Liver (tissue), 8 donors: ENCODE measurements at regions not wholly inside any gene's neighbourhood (a gene's known extent, or its start where the extent isn't known, plus 50 kb on each side); places are given as distances from the start of the nearest gene placed in this dataset.

Source experiments
- DNase-seq: peaks from one replicate; pipeline ENCODE4 v3.0.0-alpha.2; 2017; ENCODE audit warnings: low spot score
- H3K27ac ChIP-seq, 2 donors: one replicate each; pipeline ENCODE4 v1.7.0; 2013; ENCODE audit warnings: inconsistent platforms in 2 of 2, low read length in 2 of 2, control low read depth in 1 of 2, low read depth in 1 of 2, mild to moderate bottlenecking in 1 of 2
- H3K27me3 ChIP-seq, 4 donors: one replicate each; pipeline versions ENCODE4 v1.6.1 to v1.7.0; 2013; ENCODE audit warnings: low read length in 3 of 4, inconsistent platforms in 1 of 4, mild to moderate bottlenecking in 1 of 4, moderate library complexity in 1 of 4; ENCODE audit not compliant: control insufficient read depth in 4 of 4, insufficient read depth in 4 of 4
- H3K36me3 ChIP-seq, 4 donors: one replicate each; pipeline versions ENCODE4 v1.6.1 to v1.7.0; 2013; ENCODE audit warnings: low read length in 3 of 4, mild to moderate bottlenecking in 3 of 4, low read depth in 1 of 4, moderate library complexity in 1 of 4; ENCODE audit not compliant: control insufficient read depth in 4 of 4, insufficient read depth in 3 of 4
- H3K4me1 ChIP-seq, 4 donors: one replicate each; pipeline versions ENCODE4 v1.6.1 to v1.7.0; 2013; ENCODE audit warnings: low read length in 3 of 4, mild to moderate bottlenecking in 3 of 4, moderate library complexity in 1 of 4; ENCODE audit not compliant: control insufficient read depth in 4 of 4, insufficient read depth in 4 of 4
- H3K4me3 ChIP-seq, 3 donors: one replicate each; pipeline versions ENCODE4 v1.6.1 to v1.7.0; 2013; ENCODE audit warnings: low read length in 3 of 3, control low read depth in 1 of 3, low read depth in 1 of 3, mild to moderate bottlenecking in 1 of 3
- H3K9ac ChIP-seq, 2 donors: one replicate each; pipeline ENCODE4 v1.7.0; 2013; ENCODE audit warnings: low read length in 2 of 2, mild to moderate bottlenecking in 2 of 2, moderate library complexity in 2 of 2, control low read depth in 1 of 2, low read depth in 1 of 2
- H3K9me3 ChIP-seq, 4 donors: one replicate each; pipeline versions ENCODE4 v1.6.1 to v1.7.0; 2013; ENCODE audit warnings: low read length in 3 of 4; ENCODE audit not compliant: control insufficient read depth in 4 of 4
- EGR1 ChIP-seq, 2 donors: IDR thresholded peaks; 2 replicates each; pipeline ENCODE4 v1.6.1; 2016 to 2018; ENCODE audit warnings: antibody characterized with exemption in 2 of 2, low read depth in 2 of 2
- FOXA1 ChIP-seq: IDR thresholded peaks from 2 replicates; pipeline ENCODE4 v1.6.1; 2016; ENCODE audit warnings: antibody characterized with exemption
- FOXA2 ChIP-seq: IDR thresholded peaks from 2 replicates; pipeline ENCODE4 v1.6.1; 2016; ENCODE audit warnings: antibody characterized with exemption
- GABPA ChIP-seq, 2 donors: IDR thresholded peaks in 1 of 2; conservative IDR thresholded peaks in 1 of 2; 2 replicates each; pipeline ENCODE4 v1.6.1; 2016; ENCODE audit warnings: antibody characterized with exemption in 2 of 2, mild to moderate bottlenecking in 1 of 2, moderate library complexity in 1 of 2
- HNF4A ChIP-seq, 2 donors: conservative IDR thresholded peaks; 2 replicates each; pipeline ENCODE4 v1.6.1; 2016; ENCODE audit warnings: antibody characterized with exemption in 2 of 2, mild to moderate bottlenecking in 2 of 2
- HNF4G ChIP-seq: IDR thresholded peaks from 2 replicates; pipeline ENCODE4 v1.6.1; 2016; ENCODE audit warnings: antibody characterized with exemption
- JUND ChIP-seq, 2 donors: IDR thresholded peaks; 2 replicates each; pipeline ENCODE4 v1.6.1; 2016; ENCODE audit warnings: antibody characterized with exemption in 2 of 2
- NR2F2 ChIP-seq: IDR thresholded peaks from 2 replicates; pipeline ENCODE4 v1.6.1; 2016; ENCODE audit warnings: antibody characterized with exemption
- RAD21 ChIP-seq, 2 donors: IDR thresholded peaks; 2 replicates each; pipeline ENCODE4 v1.6.1; 2016; ENCODE audit warnings: antibody characterized with exemption in 2 of 2, mild to moderate bottlenecking in 2 of 2
- RXRA ChIP-seq, 2 donors: IDR thresholded peaks; 2 replicates each; pipeline ENCODE4 v1.6.1; 2017 to 2018; ENCODE audit warnings: antibody characterized with exemption in 2 of 2, mild to moderate bottlenecking in 1 of 2
- SP1 ChIP-seq: IDR thresholded peaks from 2 replicates; pipeline ENCODE4 v1.6.1; 2018; ENCODE audit warnings: antibody characterized with exemption, mild to moderate bottlenecking
- TAF1 ChIP-seq: conservative IDR thresholded peaks from 2 replicates; pipeline ENCODE4 v1.6.1; 2016; ENCODE audit warnings: antibody characterized with exemption, mild to moderate bottlenecking
- YY1 ChIP-seq: IDR thresholded peaks from 2 replicates; pipeline ENCODE4 v1.6.1; 2016; ENCODE audit warnings: antibody characterized with exemption, mild to moderate bottlenecking
- WGBS: extraction: QIAGEN DNeasy Blood & Tissue Kit; methylation state at CpG from one replicate; pipeline ENCODE4 v1.1.7; 2013; 5-methylcytosine and 5-hydroxymethylcytosine counted together
- TF ChIP-seq, protein P1 (sequence below): fragments of 150-350 bp; IDR thresholded peaks from 2 replicates; pipeline ENCODE4 v1.5.1; 2017; ENCODE audit warnings: improper control_type of control experiment, low read depth, low read length; ENCODE audit not compliant: missing input control
- TF ChIP-seq, protein P2 (sequence below): IDR thresholded peaks from 2 replicates; pipeline ENCODE4 v1.6.1; 2016; ENCODE audit warnings: antibody characterized with exemption
- TF ChIP-seq, protein P3 (sequence below): IDR thresholded peaks from 2 replicates; pipeline ENCODE4 v1.6.1; 2016; ENCODE audit warnings: antibody characterized with exemption, mild to moderate bottlenecking
- TF ChIP-seq, protein P4 (sequence below): IDR thresholded peaks from 2 replicates; pipeline ENCODE4 v1.6.1; 2016; ENCODE audit warnings: antibody characterized with exemption
- TF ChIP-seq, protein P5 (sequence below): IDR thresholded peaks from 2 replicates; pipeline ENCODE4 v1.6.1; 2016; ENCODE audit warnings: antibody characterized with exemption
- donor health status: healthy.
- donor health status: healthy.
- donor health status: healthy.
- donor health status: healthy.
- donor health status: healthy.

DNA sequence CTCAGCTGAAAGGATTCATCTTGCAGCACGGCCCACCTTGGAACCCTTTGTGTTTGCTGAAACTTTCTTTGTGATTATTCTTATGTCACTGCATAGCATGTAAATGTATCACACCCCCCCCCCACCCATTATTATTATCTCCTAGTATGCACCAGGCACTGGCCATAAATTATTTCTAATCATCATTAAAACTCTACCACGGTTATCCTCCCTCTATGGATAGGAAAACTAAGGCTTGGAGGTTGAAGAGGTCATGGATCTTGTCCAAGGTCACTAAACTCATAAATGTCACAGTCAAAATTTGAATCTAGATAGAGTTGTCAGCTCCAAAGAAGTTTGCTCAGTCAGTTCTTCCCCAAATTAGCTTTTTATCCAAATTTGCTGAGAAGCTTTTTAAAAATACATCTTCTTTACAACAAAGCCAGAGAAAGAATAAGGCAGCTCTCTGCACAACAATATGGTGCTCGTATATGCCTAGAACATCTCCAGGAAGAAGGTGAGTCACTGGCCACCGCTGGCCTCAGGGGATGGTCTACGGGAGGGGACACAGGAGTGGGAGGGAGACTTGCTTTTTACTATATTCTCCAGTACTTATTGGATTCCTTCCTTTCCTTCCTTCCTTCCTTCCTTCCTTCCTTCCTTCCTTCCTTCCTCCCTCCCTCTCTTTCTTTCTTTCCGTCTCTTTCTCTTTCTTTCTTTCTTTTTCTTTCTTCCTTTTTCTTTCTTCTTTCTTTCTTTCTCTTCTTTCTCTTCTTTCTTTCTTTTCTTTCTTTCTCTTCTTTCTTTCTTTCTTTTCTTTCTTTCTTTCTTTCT is 134.5 kb downstream of the VEGFA start:
- Histone ChIP-seq H3K4me1 (peaks cover 14 to 47% (median 31%) of the 10 kb centered on the region in 4 donors), H3K9ac (no peak overlapping the region), H3K4me3 (no peak overlapping the region), H3K27ac (no peak overlapping the region), H3K27me3 (no peaks in the 10 kb centered on the region), H3K36me3 (no peaks in the 10 kb centered on the region), H3K9me3 (no peaks in the 10 kb centered on the region)
- DNase-seq = no peak
- WGBS = 84% methylated on average over 6 of the region's 6 CpGs
- TF ChIP-seq FOXA2 (no peak), HNF4G (no peak), SP1 (no peak), RXRA (IDR thresholded peaks at IDR 0.05) (no peak), HNF4A (conservative IDR thresholded peaks at IDR 0.05) (no peak), FOXA1 (no peak), JUND (IDR thresholded peaks at IDR 0.05) (no peak)
- TF ChIP-seq, protein P1, sequence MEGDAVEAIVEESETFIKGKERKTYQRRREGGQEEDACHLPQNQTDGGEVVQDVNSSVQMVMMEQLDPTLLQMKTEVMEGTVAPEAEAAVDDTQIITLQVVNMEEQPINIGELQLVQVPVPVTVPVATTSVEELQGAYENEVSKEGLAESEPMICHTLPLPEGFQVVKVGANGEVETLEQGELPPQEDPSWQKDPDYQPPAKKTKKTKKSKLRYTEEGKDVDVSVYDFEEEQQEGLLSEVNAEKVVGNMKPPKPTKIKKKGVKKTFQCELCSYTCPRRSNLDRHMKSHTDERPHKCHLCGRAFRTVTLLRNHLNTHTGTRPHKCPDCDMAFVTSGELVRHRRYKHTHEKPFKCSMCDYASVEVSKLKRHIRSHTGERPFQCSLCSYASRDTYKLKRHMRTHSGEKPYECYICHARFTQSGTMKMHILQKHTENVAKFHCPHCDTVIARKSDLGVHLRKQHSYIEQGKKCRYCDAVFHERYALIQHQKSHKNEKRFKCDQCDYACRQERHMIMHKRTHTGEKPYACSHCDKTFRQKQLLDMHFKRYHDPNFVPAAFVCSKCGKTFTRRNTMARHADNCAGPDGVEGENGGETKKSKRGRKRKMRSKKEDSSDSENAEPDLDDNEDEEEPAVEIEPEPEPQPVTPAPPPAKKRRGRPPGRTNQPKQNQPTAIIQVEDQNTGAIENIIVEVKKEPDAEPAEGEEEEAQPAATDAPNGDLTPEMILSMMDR = no peak
- TF ChIP-seq, protein P2, sequence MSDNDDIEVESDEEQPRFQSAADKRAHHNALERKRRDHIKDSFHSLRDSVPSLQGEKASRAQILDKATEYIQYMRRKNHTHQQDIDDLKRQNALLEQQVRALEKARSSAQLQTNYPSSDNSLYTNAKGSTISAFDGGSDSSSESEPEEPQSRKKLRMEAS = no peak
- TF ChIP-seq, protein P3, sequence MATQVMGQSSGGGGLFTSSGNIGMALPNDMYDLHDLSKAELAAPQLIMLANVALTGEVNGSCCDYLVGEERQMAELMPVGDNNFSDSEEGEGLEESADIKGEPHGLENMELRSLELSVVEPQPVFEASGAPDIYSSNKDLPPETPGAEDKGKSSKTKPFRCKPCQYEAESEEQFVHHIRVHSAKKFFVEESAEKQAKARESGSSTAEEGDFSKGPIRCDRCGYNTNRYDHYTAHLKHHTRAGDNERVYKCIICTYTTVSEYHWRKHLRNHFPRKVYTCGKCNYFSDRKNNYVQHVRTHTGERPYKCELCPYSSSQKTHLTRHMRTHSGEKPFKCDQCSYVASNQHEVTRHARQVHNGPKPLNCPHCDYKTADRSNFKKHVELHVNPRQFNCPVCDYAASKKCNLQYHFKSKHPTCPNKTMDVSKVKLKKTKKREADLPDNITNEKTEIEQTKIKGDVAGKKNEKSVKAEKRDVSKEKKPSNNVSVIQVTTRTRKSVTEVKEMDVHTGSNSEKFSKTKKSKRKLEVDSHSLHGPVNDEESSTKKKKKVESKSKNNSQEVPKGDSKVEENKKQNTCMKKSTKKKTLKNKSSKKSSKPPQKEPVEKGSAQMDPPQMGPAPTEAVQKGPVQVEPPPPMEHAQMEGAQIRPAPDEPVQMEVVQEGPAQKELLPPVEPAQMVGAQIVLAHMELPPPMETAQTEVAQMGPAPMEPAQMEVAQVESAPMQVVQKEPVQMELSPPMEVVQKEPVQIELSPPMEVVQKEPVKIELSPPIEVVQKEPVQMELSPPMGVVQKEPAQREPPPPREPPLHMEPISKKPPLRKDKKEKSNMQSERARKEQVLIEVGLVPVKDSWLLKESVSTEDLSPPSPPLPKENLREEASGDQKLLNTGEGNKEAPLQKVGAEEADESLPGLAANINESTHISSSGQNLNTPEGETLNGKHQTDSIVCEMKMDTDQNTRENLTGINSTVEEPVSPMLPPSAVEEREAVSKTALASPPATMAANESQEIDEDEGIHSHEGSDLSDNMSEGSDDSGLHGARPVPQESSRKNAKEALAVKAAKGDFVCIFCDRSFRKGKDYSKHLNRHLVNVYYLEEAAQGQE = no peak

DNA sequence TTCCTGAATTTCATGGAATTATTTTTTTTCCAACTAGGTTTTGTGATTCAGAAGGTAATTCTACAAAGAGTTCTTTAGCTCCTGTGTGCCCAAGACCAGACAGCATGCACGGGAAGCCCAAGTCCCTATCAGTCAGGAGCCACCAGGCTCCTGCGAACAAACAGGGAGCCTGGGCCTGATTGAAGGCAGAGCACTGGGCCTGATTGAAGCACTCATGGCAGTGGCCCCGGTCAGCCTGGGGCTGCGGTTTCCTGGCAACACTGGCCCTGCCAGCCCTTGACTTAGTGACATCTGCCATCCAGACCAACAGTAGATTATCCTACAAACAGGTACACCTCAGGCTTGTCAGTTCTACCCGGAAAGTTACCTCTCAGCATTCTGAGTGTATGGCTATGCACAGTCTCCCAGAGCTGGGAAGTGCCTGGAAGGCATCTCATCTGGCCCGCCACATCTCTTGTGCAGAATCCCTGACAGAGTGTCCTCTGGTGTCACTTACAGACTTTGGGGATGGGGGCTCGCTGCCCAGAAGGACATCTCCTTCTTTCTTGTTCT is 133.8 kb downstream of the VEGFA start:
- no peaks in the 10 kb centered on the region for H3K9me3 ChIP-seq
- no peaks in the 10 kb centered on the region for H3K27me3 ChIP-seq
- TF ChIP-seq RAD21 (IDR thresholded peaks at IDR 0.05) = no peak
- no peak for TF ChIP-seq FOXA2
- no peak for TF ChIP-seq JUND (IDR thresholded peaks at IDR 0.05)
- TF ChIP-seq SP1 = no peak
- TF ChIP-seq FOXA1 = no peak
- TF ChIP-seq TAF1 = no peak
- no peak for TF ChIP-seq GABPA (IDR thresholded peaks at IDR 0.05 in 1 of 2, conservative IDR thresholded peaks at IDR 0.05 in 1 of 2)
- TF ChIP-seq, protein P3 = no peak
- TF ChIP-seq NR2F2 = no peak
- TF ChIP-seq RXRA (IDR thresholded peaks at IDR 0.05) = no peak
- no peak for TF ChIP-seq EGR1 (IDR thresholded peaks at IDR 0.05; ENCODE audit: low read depth in 2 of 2)
- TF ChIP-seq, protein P4, sequence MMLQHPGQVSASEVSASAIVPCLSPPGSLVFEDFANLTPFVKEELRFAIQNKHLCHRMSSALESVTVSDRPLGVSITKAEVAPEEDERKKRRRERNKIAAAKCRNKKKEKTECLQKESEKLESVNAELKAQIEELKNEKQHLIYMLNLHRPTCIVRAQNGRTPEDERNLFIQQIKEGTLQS = no peak
- TF ChIP-seq, protein P5, sequence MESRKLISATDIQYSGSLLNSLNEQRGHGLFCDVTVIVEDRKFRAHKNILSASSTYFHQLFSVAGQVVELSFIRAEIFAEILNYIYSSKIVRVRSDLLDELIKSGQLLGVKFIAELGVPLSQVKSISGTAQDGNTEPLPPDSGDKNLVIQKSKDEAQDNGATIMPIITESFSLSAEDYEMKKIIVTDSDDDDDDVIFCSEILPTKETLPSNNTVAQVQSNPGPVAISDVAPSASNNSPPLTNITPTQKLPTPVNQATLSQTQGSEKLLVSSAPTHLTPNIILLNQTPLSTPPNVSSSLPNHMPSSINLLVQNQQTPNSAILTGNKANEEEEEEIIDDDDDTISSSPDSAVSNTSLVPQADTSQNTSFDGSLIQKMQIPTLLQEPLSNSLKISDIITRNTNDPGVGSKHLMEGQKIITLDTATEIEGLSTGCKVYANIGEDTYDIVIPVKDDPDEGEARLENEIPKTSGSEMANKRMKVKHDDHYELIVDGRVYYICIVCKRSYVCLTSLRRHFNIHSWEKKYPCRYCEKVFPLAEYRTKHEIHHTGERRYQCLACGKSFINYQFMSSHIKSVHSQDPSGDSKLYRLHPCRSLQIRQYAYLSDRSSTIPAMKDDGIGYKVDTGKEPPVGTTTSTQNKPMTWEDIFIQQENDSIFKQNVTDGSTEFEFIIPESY = no peak
- no peak for TF ChIP-seq YY1
- no peak for TF ChIP-seq HNF4G
- 97% methylated on average over 7 of the region's 7 CpGs for WGBS
- H3K4me3 ChIP-seq = no peak overlapping the region
- no peak overlapping the region for H3K27ac ChIP-seq
- no peaks in the 10 kb centered on the region for H3K36me3 ChIP-seq
- H3K4me1 ChIP-seq = peaks cover 17 to 46% (median 29%) of the 10 kb centered on the region in 4 donors
- DNase-seq = no peak
- H3K9ac ChIP-seq = no peak overlapping the region
